ENCODE measurements at regions not wholly inside any gene's neighbourhood (a gene's known extent, or its start where the extent isn't known, plus 50 kb on each side); places are given as distances from the start of the nearest gene placed in this dataset.

DNA sequence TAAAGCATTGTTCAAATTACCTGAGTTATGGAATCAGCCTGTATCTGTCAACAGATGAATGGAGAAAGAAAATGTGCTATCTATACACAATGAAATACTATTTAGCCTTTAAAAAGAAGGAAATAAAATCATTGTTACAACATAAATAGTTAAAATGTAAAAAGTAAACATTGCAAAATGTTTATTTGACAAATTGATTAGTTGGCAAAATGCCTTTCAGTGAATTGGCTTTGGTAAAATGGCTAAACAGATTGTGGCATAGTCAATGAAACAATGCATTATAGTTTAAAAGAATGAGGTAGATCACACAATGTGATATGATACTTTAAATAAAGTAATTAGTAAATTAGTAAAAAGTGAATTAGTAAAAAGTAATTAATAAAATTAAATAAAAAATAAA, 204.8 kb upstream of the MAGI2 start:
- Mint-ChIP-seq H3K27me3 (ENCODE audit: insufficient read depth, low read depth) (no peaks in the 10 kb centered on the region), H3K4me1 (no peaks in the 10 kb centered on the region), H3K36me3 (no peaks in the 10 kb centered on the region), H3K27ac (no peak overlapping the region), H3K4me3 (no peak overlapping the region), H3K9me3 (no peaks in the 10 kb centered on the region)
- Histone ChIP-seq H4K20me1 (ENCODE audit: low read depth) (no peaks in the 10 kb centered on the region), H2AFZ (replicated peaks) (no peak overlapping the region), H3K9ac (no peak overlapping the region), H3F3A (ENCODE audit: low read depth) (no peaks in the 10 kb centered on the region), H3K4me2 (no peak overlapping the region), H3K36me3 (no peaks in the 10 kb centered on the region), H3K79me2 (ENCODE audit: low read depth) (no peaks in the 10 kb centered on the region), H3K4me1 (no peaks in the 10 kb centered on the region), H3K9me3 (ENCODE audit: low read depth) (no peaks in the 10 kb centered on the region), H3K4me3 (no peak overlapping the region), H3K27ac (no peak overlapping the region), H3K27me3 (no peaks in the 10 kb centered on the region)
- DNase-seq (ENCODE audit: low spot score): no peak
- no peak for TF ChIP-seq EZH2phosphoT487 (IDR thresholded peaks at IDR 0.05)
- TF ChIP-seq, protein P1, sequence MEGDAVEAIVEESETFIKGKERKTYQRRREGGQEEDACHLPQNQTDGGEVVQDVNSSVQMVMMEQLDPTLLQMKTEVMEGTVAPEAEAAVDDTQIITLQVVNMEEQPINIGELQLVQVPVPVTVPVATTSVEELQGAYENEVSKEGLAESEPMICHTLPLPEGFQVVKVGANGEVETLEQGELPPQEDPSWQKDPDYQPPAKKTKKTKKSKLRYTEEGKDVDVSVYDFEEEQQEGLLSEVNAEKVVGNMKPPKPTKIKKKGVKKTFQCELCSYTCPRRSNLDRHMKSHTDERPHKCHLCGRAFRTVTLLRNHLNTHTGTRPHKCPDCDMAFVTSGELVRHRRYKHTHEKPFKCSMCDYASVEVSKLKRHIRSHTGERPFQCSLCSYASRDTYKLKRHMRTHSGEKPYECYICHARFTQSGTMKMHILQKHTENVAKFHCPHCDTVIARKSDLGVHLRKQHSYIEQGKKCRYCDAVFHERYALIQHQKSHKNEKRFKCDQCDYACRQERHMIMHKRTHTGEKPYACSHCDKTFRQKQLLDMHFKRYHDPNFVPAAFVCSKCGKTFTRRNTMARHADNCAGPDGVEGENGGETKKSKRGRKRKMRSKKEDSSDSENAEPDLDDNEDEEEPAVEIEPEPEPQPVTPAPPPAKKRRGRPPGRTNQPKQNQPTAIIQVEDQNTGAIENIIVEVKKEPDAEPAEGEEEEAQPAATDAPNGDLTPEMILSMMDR (IDR thresholded peaks at IDR 0.05): no peak
- TF ChIP-seq EZH2 (IDR thresholded peaks at IDR 0.05): no peak

GRCh38 chr7:79653136-79653631, 199.7 kb upstream of the MAGI2 start:
- no peaks in the 10 kb centered on the region for H4K20me1 ChIP-seq (ENCODE audit: low read depth)

DNA sequence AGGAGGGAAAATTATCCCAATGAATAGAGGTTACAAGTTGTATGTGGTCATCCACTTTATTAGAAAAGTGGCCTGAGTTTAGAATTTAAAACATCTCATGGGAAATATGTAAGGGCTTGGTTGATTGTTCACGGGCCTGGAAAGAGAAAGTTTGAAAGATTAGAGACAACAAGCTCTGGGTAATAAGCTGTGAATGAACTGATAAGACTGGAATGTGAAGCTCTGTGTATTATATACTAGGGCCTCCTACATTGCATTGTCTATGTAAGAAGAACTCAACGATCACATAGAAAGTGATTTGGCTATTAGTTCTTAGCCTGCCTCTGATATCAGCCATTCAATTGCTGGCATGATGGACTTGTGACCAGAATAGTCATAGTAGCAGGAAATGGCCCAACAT, 199.2 kb upstream of the MAGI2 start:
- Histone ChIP-seq H3K79me2 (ENCODE audit: low read depth) (no peaks in the 10 kb centered on the region), H4K20me1 (ENCODE audit: low read depth) (no peaks in the 10 kb centered on the region), H3F3A (ENCODE audit: low read depth) (no peaks in the 10 kb centered on the region), H3K9ac (no peak overlapping the region), H3K4me1 (no peaks in the 10 kb centered on the region), H3K27ac (no peak overlapping the region), H2AFZ (replicated peaks) (no peak overlapping the region), H3K4me2 (no peak overlapping the region), H3K4me3 (no peak overlapping the region), H3K36me3 (no peaks in the 10 kb centered on the region), H3K9me3 (ENCODE audit: low read depth) (no peaks in the 10 kb centered on the region), H3K27me3 (no peaks in the 10 kb centered on the region)
- Mint-ChIP-seq H3K4me3 (no peak overlapping the region), H3K27ac (no peak overlapping the region), H3K9me3 (no peaks in the 10 kb centered on the region), H3K36me3 (no peaks in the 10 kb centered on the region), H3K4me1 (no peaks in the 10 kb centered on the region), H3K27me3 (ENCODE audit: insufficient read depth, low read depth) (no peaks in the 10 kb centered on the region)
- TF ChIP-seq EZH2 (IDR thresholded peaks at IDR 0.05) (no peak), EZH2phosphoT487 (IDR thresholded peaks at IDR 0.05) (no peak)
- TF ChIP-seq, protein P1 (IDR thresholded peaks at IDR 0.05): no peak
- no peak for DNase-seq (ENCODE audit: low spot score)

More at GRCh38 chr7:79653136-79653631, 199.7 kb upstream of the MAGI2 start:
- Mint-ChIP-seq H3K27ac (no peak overlapping the region), H3K4me3 (no peak overlapping the region), H3K27me3 (ENCODE audit: insufficient read depth, low read depth) (no peaks in the 10 kb centered on the region), H3K4me1 (no peaks in the 10 kb centered on the region), H3K36me3 (no peaks in the 10 kb centered on the region), H3K9me3 (no peaks in the 10 kb centered on the region)
- Histone ChIP-seq H3K27me3 (no peaks in the 10 kb centered on the region), H3K9ac (no peak overlapping the region), H3K27ac (no peak overlapping the region), H3F3A (ENCODE audit: low read depth) (no peaks in the 10 kb centered on the region), H3K9me3 (ENCODE audit: low read depth) (no peaks in the 10 kb centered on the region), H3K4me2 (no peak overlapping the region), H2AFZ (replicated peaks) (no peak overlapping the region), H3K36me3 (no peaks in the 10 kb centered on the region), H3K79me2 (ENCODE audit: low read depth) (no peaks in the 10 kb centered on the region), H3K4me3 (no peak overlapping the region), H3K4me1 (no peaks in the 10 kb centered on the region)
- no peak for DNase-seq (ENCODE audit: low spot score)
- TF ChIP-seq EZH2phosphoT487 (IDR thresholded peaks at IDR 0.05): no peak
- TF ChIP-seq, protein P1 (IDR thresholded peaks at IDR 0.05): no peak
- TF ChIP-seq EZH2 (IDR thresholded peaks at IDR 0.05): no peak

Data from neural progenitor cell (in vitro differentiated cells).